ENCODE measurements at regions not wholly inside any gene's neighbourhood (a gene's known extent, or its start where the extent isn't known, plus 50 kb on each side); places are given as distances from the start of the nearest gene placed in this dataset.

DNA sequence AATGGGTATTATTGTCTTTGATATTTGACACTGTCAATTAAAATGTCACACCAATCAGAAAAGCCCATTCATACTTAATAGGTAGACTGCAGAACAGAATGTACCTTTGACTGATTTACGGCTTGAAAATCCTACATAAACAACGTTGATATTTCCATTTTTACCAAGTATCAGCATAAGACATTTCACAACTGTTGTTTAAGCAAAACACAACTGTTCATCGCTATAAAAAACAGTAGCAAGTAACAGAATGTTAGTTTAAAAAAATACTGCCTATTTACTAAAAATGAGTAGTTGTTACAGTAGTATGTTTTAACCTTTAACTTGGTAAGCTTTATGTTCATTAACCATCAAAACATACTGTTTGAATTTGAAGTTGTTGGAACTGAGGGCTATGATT lies 1096.6 kb downstream of the PCDH17 start:
- TF ChIP-seq EZH2 (IDR thresholded peaks at IDR 0.05; ENCODE audit: low read length, unreplicated experiment): no peak
- TF ChIP-seq, protein P1, sequence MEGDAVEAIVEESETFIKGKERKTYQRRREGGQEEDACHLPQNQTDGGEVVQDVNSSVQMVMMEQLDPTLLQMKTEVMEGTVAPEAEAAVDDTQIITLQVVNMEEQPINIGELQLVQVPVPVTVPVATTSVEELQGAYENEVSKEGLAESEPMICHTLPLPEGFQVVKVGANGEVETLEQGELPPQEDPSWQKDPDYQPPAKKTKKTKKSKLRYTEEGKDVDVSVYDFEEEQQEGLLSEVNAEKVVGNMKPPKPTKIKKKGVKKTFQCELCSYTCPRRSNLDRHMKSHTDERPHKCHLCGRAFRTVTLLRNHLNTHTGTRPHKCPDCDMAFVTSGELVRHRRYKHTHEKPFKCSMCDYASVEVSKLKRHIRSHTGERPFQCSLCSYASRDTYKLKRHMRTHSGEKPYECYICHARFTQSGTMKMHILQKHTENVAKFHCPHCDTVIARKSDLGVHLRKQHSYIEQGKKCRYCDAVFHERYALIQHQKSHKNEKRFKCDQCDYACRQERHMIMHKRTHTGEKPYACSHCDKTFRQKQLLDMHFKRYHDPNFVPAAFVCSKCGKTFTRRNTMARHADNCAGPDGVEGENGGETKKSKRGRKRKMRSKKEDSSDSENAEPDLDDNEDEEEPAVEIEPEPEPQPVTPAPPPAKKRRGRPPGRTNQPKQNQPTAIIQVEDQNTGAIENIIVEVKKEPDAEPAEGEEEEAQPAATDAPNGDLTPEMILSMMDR (conservative IDR thresholded peaks at IDR 0.05; ENCODE audit: low read depth, low read length): no peak
